ENCODE measurements at regions not wholly inside any gene's neighbourhood (a gene's known extent, or its start where the extent isn't known, plus 50 kb on each side); places are given as distances from the start of the nearest gene placed in this dataset.

DNA sequence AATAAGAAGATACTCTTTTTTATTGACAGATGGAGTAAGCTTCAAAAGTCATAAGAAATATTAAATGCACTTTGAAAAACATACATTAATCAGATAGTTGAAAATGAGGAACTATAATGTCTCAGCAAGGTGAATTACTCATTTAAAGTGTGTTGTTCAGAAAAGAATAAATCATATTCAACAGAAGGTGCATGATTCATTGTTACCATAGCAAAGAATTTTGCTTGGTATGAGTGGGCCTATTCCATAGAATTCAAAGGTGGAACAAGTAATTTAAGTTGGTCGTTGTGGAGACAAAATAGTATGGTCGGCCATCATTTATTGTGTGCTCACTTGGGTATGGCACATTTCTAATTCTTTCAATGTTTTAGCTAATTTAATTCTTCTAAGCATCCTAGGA, 1920.2 kb upstream of the CDH9 start:
- TF ChIP-seq, protein P1, sequence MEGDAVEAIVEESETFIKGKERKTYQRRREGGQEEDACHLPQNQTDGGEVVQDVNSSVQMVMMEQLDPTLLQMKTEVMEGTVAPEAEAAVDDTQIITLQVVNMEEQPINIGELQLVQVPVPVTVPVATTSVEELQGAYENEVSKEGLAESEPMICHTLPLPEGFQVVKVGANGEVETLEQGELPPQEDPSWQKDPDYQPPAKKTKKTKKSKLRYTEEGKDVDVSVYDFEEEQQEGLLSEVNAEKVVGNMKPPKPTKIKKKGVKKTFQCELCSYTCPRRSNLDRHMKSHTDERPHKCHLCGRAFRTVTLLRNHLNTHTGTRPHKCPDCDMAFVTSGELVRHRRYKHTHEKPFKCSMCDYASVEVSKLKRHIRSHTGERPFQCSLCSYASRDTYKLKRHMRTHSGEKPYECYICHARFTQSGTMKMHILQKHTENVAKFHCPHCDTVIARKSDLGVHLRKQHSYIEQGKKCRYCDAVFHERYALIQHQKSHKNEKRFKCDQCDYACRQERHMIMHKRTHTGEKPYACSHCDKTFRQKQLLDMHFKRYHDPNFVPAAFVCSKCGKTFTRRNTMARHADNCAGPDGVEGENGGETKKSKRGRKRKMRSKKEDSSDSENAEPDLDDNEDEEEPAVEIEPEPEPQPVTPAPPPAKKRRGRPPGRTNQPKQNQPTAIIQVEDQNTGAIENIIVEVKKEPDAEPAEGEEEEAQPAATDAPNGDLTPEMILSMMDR (IDR thresholded peaks at IDR 0.05; ENCODE audit: borderline replicate concordance, extremely low read depth, low read length, poor library complexity, severe bottlenecking): no peak
- TF ChIP-seq EZH2 (IDR thresholded peaks at IDR 0.05; ENCODE audit: borderline replicate concordance, low read depth, low read length, severe bottlenecking): no peak

Data from DND-41 (cell line).